RWPE2 (cell line): ENCODE measurements at regions not wholly inside any gene's neighbourhood (a gene's known extent, or its start where the extent isn't known, plus 50 kb on each side); places are given as distances from the start of the nearest gene placed in this dataset.
A peak's percentile ranks its signal among the peaks of the same experiment; 100 is the strongest.

Experiments
- ATAC-seq: fragments of 200-7000 bp; cut with Tn5 transposase; 3 replicates; pipeline ENCODE4 v1.9.1; 2021; ENCODE audit warnings: low read depth
- DNase-seq: peaks from one replicate; pipeline ENCODE4 v3.0.0-alpha.2; 2020; ENCODE audit warnings: low spot score
- H3K27ac ChIP-seq: fragments of 450-650 bp; 2 replicates; pipeline ENCODE4 v1.5.1; 2017; ENCODE audit warnings: mild to moderate bottlenecking; ENCODE audit not compliant: poor library complexity, severe bottlenecking
- H3K27me3 ChIP-seq: fragments of 250-450 bp; sonication (Bioruptor Pico); 2 replicates; pipeline ENCODE4 v1.5.1; 2021; ENCODE audit warnings: mild to moderate bottlenecking, moderate library complexity; ENCODE audit not compliant: insufficient read depth, poor library complexity, severe bottlenecking
- H3K36me3 ChIP-seq: fragments of 250-450 bp; sonication (Bioruptor Pico); 2 replicates; pipeline ENCODE4 v1.5.1; 2020; ENCODE audit warnings: low read depth, mild to moderate bottlenecking, moderate library complexity
- H3K4me1 ChIP-seq: fragments of 250-450 bp; sonication (Bioruptor Pico); 2 replicates; pipeline ENCODE4 v1.5.1; 2021; ENCODE audit warnings: mild to moderate bottlenecking, moderate library complexity; ENCODE audit not compliant: insufficient read depth, poor library complexity, severe bottlenecking
- H3K4me3 ChIP-seq: fragments of 250-450 bp; sonication (Bioruptor Pico); 2 replicates; pipeline ENCODE4 v1.5.1; 2021; ENCODE audit warnings: mild to moderate bottlenecking, moderate library complexity; ENCODE audit not compliant: severe bottlenecking
- H3K9me3 ChIP-seq: fragments of 250-450 bp; sonication (Bioruptor Pico); 2 replicates; pipeline ENCODE4 v1.5.1; 2021; ENCODE audit warnings: mild to moderate bottlenecking, moderate library complexity; ENCODE audit not compliant: severe bottlenecking
- CTCF ChIP-seq: fragments of 450-650 bp; IDR thresholded peaks from one replicate; pipeline ENCODE4 v1.5.1; 2017; ENCODE audit warnings: mild to moderate bottlenecking, moderate library complexity; ENCODE audit not compliant: poor library complexity, severe bottlenecking

GRCh38 chr4:66300336-66300934 is 630.1 kb upstream of the EPHA5 start:
- no peaks in the 10 kb centered on the region for H3K36me3 ChIP-seq
- peaks cover 6% of the 10 kb centered on the region for H3K4me1 ChIP-seq
- no peaks in the 10 kb centered on the region for H3K9me3 ChIP-seq
- peak; percentile 68 for ATAC-seq
- DNase-seq = no peak
- TF ChIP-seq CTCF = no peak
- H3K27me3 ChIP-seq = no peaks in the 10 kb centered on the region
- no peak overlapping the region for H3K4me3 ChIP-seq
- H3K27ac ChIP-seq = no peak overlapping the region

- Histone ChIP-seq H3K4me1 (peaks cover 6% of the 10 kb centered on the region), H3K4me3 (no peak overlapping the region), H3K36me3 (no peaks in the 10 kb centered on the region), H3K9me3 (no peaks in the 10 kb centered on the region), H3K27ac (no peak overlapping the region), H3K27me3 (no peaks in the 10 kb centered on the region)
- DNase-seq (no peak), ATAC-seq (no peak)
- TF ChIP-seq CTCF = no peak
Observed at GRCh38 chr4:66298569-66298968, 628.3 kb upstream of the EPHA5 start.

- no peaks in the 10 kb centered on the region for H3K9me3 ChIP-seq
- DNase-seq (no peak), ATAC-seq (no peak)
- H3K27me3 ChIP-seq = no peaks in the 10 kb centered on the region
- no peak overlapping the region for H3K4me3 ChIP-seq
- H3K27ac ChIP-seq = no peak overlapping the region
- TF ChIP-seq CTCF = no peak
- H3K4me1 ChIP-seq = peaks cover 6% of the 10 kb centered on the region
- H3K36me3 ChIP-seq = no peaks in the 10 kb centered on the region
Observed at GRCh38 chr4:66297703-66298102, 627.4 kb upstream of the EPHA5 start.

GRCh38 chr4:66294638-66295037 is 624.3 kb upstream of the EPHA5 start:
- H3K27ac ChIP-seq = no peak overlapping the region
- H3K36me3 ChIP-seq = no peaks in the 10 kb centered on the region
- no peaks in the 10 kb centered on the region for H3K9me3 ChIP-seq
- no peaks in the 10 kb centered on the region for H3K4me1 ChIP-seq
- DNase-seq (no peak), ATAC-seq (peak; percentile 49; the same call in 1 of the 3 replicates)
- H3K4me3 ChIP-seq = no peak overlapping the region
- H3K27me3 ChIP-seq = no peaks in the 10 kb centered on the region
- no peak for TF ChIP-seq CTCF

GRCh38 chr4:66284991-66285451 is 614.7 kb upstream of the EPHA5 start:
- Histone ChIP-seq H3K27ac (no peak overlapping the region), H3K27me3 (no peaks in the 10 kb centered on the region), H3K4me3 (no peak overlapping the region), H3K4me1 (no peaks in the 10 kb centered on the region), H3K9me3 (peaks cover 2% of the 10 kb centered on the region), H3K36me3 (no peaks in the 10 kb centered on the region)
- no peak for TF ChIP-seq CTCF
- no peak for ATAC-seq
- DNase-seq = no peak
